Activated CD8-positive, alpha-beta T cell treated with anti-CD3 and anti-CD28 coated beads, Interleukin-2, amount 10 ng/mL, durations not matched to agents 7 days and 5 days (primary cell): ENCODE measurements at regions not wholly inside any gene's neighbourhood (a gene's known extent, or its start where the extent isn't known, plus 50 kb on each side); places are given as distances from the start of the nearest gene placed in this dataset.

Experiments
- ATAC-seq: fragments of 150-1000 bp; cut with Tn5 transposase; one replicate; pipeline ENCODE4 v1.10.0; 2021; ENCODE audit warnings: moderate library complexity
- CTCF ChIA-PET: fragments of 350-600 bp; sonication (Branson Sonifier 250); formaldehyde crosslinking; loops from one replicate; lab custom pipeline; 2021; ENCODE audit warnings: antibody characterized with exemption; lab: Charles Lee
- POLR2A ChIA-PET: fragments of 350-600 bp; sonication (Branson Sonifier 250); formaldehyde crosslinking; loops from one replicate; lab custom pipeline; 2021; ENCODE audit warnings: antibody characterized with exemption; lab: Charles Lee
- DNase-seq: peaks from one replicate; pipeline ENCODE4 v3.0.0-alpha.2; 2020
- H3K27ac Mint-ChIP-seq: one replicate; pipeline ENCODE4 v1.8.0; 2021; ENCODE audit warnings: mild to moderate bottlenecking, mixed read lengths
- H3K27me3 Mint-ChIP-seq: one replicate; pipeline ENCODE4 v1.8.0; 2021; ENCODE audit warnings: low read depth, mixed read lengths
- H3K36me3 Mint-ChIP-seq: one replicate; pipeline ENCODE4 v1.8.0; 2021; ENCODE audit warnings: low read depth, mixed read lengths
- H3K4me1 Mint-ChIP-seq: one replicate; pipeline ENCODE4 v1.8.0; 2021; ENCODE audit warnings: low read depth, mixed read lengths
- H3K4me3 Mint-ChIP-seq: one replicate; pipeline ENCODE4 v1.8.0; 2021; ENCODE audit warnings: mild to moderate bottlenecking, mixed read lengths
- H3K9me3 Mint-ChIP-seq: one replicate; pipeline ENCODE4 v1.8.0; 2022; ENCODE audit warnings: mixed read lengths; ENCODE audit not compliant: insufficient read depth

GRCh38 chr7:12519682-12520009 lies 50.9 kb upstream of the SCIN start:
- H3K4me3 Mint-ChIP-seq: no peak overlapping the region
- ATAC-seq (no peak), DNase-seq (no peak)
- no peaks in the 10 kb centered on the region for H3K36me3 Mint-ChIP-seq
- peaks cover 3% of the 10 kb centered on the region for H3K9me3 Mint-ChIP-seq
- no peak overlapping the region for H3K27ac Mint-ChIP-seq
- ChIA-PET POLR2A (no interaction called here), CTCF (interaction anchor here (0.7 to 1.3 kb wide), 2 partner anchors 16 to 104 kb away, joined by 3 read pairs; a partner anchor contains a TSS)
- peaks cover 17% of the 10 kb centered on the region for H3K27me3 Mint-ChIP-seq
- H3K4me1 Mint-ChIP-seq: no peaks in the 10 kb centered on the region
